ENCODE measurements at regions not wholly inside any gene's neighbourhood (a gene's known extent, or its start where the extent isn't known, plus 50 kb on each side); places are given as distances from the start of the nearest gene placed in this dataset.

DNA sequence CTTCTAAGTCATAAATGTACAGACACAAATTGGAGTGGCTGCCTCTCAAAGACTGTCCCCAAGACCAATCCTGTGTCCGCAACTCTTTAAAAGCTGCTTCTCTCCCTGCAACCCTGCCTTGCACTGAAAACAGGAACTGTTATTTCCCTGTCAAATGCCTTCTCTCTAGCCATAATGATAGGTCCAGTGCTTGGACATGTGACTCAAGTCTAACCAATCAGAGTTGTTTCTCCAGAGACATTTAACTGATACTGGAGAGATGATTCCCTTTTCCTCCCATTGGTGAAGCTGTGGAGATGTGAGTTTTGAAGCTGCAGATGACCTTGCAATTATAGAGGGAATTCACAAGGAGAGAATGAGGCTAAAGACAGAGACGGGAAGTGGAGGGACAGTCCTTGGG, 253.3 kb upstream of the CDH5 start:
- Histone ChIP-seq H3K4me1 (ENCODE audit: control insufficient read depth, insufficient read depth, low read length) (no peaks in the 10 kb centered on the region), H3K27ac (ENCODE audit: low read depth, low read length) (no peak overlapping the region), H3K27me3 (ENCODE audit: control insufficient read depth, insufficient read depth, low read length) (no peaks in the 10 kb centered on the region), H3K9me3 (ENCODE audit: control insufficient read depth, insufficient read depth, low read length) (no peaks in the 10 kb centered on the region), H3K36me3 (ENCODE audit: control insufficient read depth, insufficient read depth, low read length) (no peaks in the 10 kb centered on the region), H3K4me3 (ENCODE audit: low read depth, low read length) (no peak overlapping the region)
- WGBS (ENCODE audit: insufficient coverage), result 85% methylated on average over 2 of the region's 2 CpGs
- DNase-seq (ENCODE audit: low read depth in 4 of 6, low spot score in 6 of 6), result no peak

DNA sequence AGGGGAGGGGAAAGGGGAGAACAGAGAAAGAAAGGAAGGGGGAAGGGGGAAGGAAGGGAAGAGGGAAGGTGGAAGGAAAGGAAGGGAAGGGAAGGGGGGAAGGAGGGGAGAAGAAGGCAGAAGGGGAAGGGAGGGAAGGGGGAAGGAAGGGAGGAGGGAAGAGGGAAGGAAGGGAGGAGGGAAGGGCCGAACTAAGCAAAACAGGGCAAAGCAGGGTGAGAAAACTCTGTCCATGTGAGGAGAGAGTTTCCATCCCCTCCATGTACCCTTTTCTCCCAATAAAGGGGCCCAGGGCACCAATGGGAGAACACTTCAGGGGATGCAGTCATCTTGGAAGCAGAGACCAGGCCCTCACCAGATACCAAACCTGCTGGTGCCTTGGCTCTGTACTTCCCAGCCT, 256.8 kb upstream of the CDH5 start:
- H3K4me1 ChIP-seq (ENCODE audit: control insufficient read depth, insufficient read depth, low read length), result no peaks in the 10 kb centered on the region
- WGBS (ENCODE audit: insufficient coverage), result no CpG with 5 or more reads among the region's 1 CpG
- no peaks in the 10 kb centered on the region for H3K9me3 ChIP-seq (ENCODE audit: control insufficient read depth, insufficient read depth, low read length)
- no peak for DNase-seq (ENCODE audit: low read depth in 4 of 6, low spot score in 6 of 6)
- H3K4me3 ChIP-seq (ENCODE audit: low read depth, low read length), result no peak overlapping the region
- H3K27ac ChIP-seq (ENCODE audit: low read depth, low read length), result no peak overlapping the region
- no peaks in the 10 kb centered on the region for H3K27me3 ChIP-seq (ENCODE audit: control insufficient read depth, insufficient read depth, low read length)
- no peaks in the 10 kb centered on the region for H3K36me3 ChIP-seq (ENCODE audit: control insufficient read depth, insufficient read depth, low read length)

DNA sequence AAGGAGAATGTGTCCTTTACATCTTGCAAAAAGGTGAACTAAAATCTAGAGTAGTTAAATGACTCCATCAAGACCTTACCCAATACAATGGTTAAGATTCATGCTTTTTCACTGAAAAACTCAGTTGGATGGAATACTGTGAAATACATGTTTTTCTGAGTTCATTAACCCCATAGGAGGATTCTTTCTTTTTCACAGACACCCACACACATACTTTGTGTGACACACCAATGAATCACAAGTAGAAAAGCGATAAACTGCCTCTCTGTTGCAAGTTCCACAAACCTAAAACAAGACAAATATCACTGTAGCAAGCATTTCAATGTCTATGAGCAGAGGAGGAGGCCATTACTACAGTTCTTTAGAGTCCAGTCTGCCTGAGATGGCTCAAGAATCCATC, 258.8 kb upstream of the CDH5 start:
- H3K27ac ChIP-seq (ENCODE audit: low read depth, low read length), result no peak overlapping the region
- no peaks in the 10 kb centered on the region for H3K36me3 ChIP-seq (ENCODE audit: control insufficient read depth, insufficient read depth, low read length)
- H3K9me3 ChIP-seq (ENCODE audit: control insufficient read depth, insufficient read depth, low read length), result no peaks in the 10 kb centered on the region
- no peak overlapping the region for H3K4me3 ChIP-seq (ENCODE audit: low read depth, low read length)
- WGBS (ENCODE audit: insufficient coverage), result no CpG with 5 or more reads among the region's 1 CpG
- no peaks in the 10 kb centered on the region for H3K4me1 ChIP-seq (ENCODE audit: control insufficient read depth, insufficient read depth, low read length)
- no peak for DNase-seq (ENCODE audit: low read depth in 4 of 6, low spot score in 6 of 6)
- H3K27me3 ChIP-seq (ENCODE audit: control insufficient read depth, insufficient read depth, low read length), result no peaks in the 10 kb centered on the region

DNA sequence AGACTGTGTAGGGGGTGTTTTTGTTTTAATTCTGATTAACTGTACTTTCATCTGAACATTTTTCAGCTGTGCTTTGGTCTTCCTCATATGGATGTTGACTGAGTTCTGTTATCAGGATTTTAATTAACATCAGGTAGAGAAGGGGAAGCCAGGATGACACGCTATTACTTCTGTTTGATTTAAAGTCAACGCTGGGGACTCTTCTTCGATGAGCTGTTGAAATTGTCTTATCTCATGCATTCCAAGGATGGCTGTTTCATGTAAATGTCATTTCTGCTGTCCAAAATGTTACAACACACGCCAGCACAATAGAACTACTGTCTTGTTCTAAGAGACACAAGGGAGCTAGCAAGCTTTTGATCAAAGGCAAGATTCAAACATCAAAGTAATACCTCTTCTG, 263.3 kb upstream of the CDH5 start:
- no peaks in the 10 kb centered on the region for H3K36me3 ChIP-seq (ENCODE audit: control insufficient read depth, insufficient read depth, low read length)
- DNase-seq (ENCODE audit: low read depth in 4 of 6, low spot score in 6 of 6), result peak in 1 of 6 donors; percentile 56
- 83% methylated on average over 1 of the region's 4 CpGs for WGBS (ENCODE audit: insufficient coverage)
- no peaks in the 10 kb centered on the region for H3K9me3 ChIP-seq (ENCODE audit: control insufficient read depth, insufficient read depth, low read length)
- H3K27me3 ChIP-seq (ENCODE audit: control insufficient read depth, insufficient read depth, low read length), result no peaks in the 10 kb centered on the region
- H3K27ac ChIP-seq (ENCODE audit: low read depth, low read length), result no peak overlapping the region
- no peak overlapping the region for H3K4me3 ChIP-seq (ENCODE audit: low read depth, low read length)
- H3K4me1 ChIP-seq (ENCODE audit: control insufficient read depth, insufficient read depth, low read length), result no peaks in the 10 kb centered on the region

DNA sequence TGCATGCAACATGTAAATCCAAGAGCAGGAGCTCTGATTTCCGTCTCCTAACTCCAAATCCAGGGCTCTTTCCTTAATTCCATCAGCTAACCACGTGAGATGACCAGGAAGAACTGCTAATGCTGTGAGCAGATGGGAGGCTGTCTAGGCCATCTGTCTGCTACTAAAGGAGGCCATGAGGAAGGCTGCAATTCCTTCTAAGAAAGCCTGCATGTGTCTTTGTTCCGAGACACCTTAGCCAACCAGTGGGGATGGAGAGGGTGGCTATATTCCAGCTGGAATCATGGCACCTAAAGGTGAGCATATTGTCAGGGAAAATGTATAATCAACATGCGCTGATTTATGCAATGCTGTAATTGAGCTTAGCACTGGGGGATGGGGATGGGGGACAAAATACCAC, 267.2 kb upstream of the CDH5 start:
- H3K27me3 ChIP-seq (ENCODE audit: control insufficient read depth, insufficient read depth, low read length), result no peaks in the 10 kb centered on the region
- H3K9me3 ChIP-seq (ENCODE audit: control insufficient read depth, insufficient read depth, low read length), result no peaks in the 10 kb centered on the region
- 84% methylated on average over 2 of the region's 4 CpGs for WGBS (ENCODE audit: insufficient coverage)
- H3K4me1 ChIP-seq (ENCODE audit: control insufficient read depth, insufficient read depth, low read length), result no peaks in the 10 kb centered on the region
- peak in 1 of 6 donors; percentile 56 for DNase-seq (ENCODE audit: low read depth in 4 of 6, low spot score in 6 of 6)
- H3K27ac ChIP-seq (ENCODE audit: low read depth, low read length), result no peak overlapping the region
- no peaks in the 10 kb centered on the region for H3K36me3 ChIP-seq (ENCODE audit: control insufficient read depth, insufficient read depth, low read length)
- no peak overlapping the region for H3K4me3 ChIP-seq (ENCODE audit: low read depth, low read length)

DNA sequence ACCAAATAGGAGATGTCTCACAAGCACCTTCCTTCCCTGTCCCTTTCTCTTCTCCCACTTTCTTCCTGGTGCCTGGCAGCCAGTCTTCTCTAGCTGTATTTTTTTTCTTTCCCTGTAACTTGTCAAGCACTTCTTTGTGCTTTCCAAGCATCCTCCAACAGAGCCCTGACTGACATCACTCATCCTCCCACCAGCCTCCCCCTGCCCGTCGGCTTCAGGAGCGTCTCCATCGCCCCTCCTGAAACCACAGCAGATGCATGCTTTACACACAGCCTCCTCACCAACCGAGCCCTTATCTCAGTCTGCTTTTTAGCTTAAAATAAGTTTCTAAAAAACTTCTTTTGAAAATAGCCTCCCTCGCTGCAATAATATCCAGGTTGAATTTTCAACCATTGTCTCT, 268.7 kb upstream of the CDH5 start:
- WGBS (ENCODE audit: insufficient coverage), result 50% methylated on average over 5 of the region's 6 CpGs
- H3K9me3 ChIP-seq (ENCODE audit: control insufficient read depth, insufficient read depth, low read length), result no peaks in the 10 kb centered on the region
- H3K4me1 ChIP-seq (ENCODE audit: control insufficient read depth, insufficient read depth, low read length), result no peaks in the 10 kb centered on the region
- H3K36me3 ChIP-seq (ENCODE audit: control insufficient read depth, insufficient read depth, low read length), result no peaks in the 10 kb centered on the region
- H3K4me3 ChIP-seq (ENCODE audit: low read depth, low read length), result no peak overlapping the region
- H3K27me3 ChIP-seq (ENCODE audit: control insufficient read depth, insufficient read depth, low read length), result no peaks in the 10 kb centered on the region
- no peak for DNase-seq (ENCODE audit: low read depth in 4 of 6, low spot score in 6 of 6)
- H3K27ac ChIP-seq (ENCODE audit: low read depth, low read length), result no peak overlapping the region

DNA sequence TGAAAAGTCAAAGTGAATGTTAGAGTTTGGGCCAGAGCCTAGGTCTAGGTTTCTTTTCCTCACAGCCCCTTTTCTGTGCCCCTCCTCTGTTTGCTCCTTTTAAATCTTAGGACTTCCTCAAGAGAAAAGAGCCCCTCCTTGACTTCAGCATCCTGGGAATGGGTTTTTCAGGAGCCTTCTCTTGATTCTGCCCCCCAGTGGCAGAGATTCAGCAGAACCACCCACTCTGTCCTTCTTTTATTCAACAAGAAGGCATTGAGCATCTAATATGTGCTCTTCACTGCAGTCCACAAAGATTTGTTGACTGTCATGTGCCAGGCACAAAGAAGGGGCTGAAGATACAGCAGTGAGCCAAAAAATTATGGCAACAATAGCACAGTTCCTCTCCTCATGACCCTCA, 270.8 kb upstream of the CDH5 start:
- Histone ChIP-seq H3K27ac (ENCODE audit: low read depth, low read length) (no peak overlapping the region), H3K4me3 (ENCODE audit: low read depth, low read length) (no peak overlapping the region), H3K27me3 (ENCODE audit: control insufficient read depth, insufficient read depth, low read length) (no peaks in the 10 kb centered on the region), H3K36me3 (ENCODE audit: control insufficient read depth, insufficient read depth, low read length) (no peaks in the 10 kb centered on the region), H3K9me3 (ENCODE audit: control insufficient read depth, insufficient read depth, low read length) (no peaks in the 10 kb centered on the region), H3K4me1 (ENCODE audit: control insufficient read depth, insufficient read depth, low read length) (no peaks in the 10 kb centered on the region)
- no peak for DNase-seq (ENCODE audit: low read depth in 4 of 6, low spot score in 6 of 6)

DNA sequence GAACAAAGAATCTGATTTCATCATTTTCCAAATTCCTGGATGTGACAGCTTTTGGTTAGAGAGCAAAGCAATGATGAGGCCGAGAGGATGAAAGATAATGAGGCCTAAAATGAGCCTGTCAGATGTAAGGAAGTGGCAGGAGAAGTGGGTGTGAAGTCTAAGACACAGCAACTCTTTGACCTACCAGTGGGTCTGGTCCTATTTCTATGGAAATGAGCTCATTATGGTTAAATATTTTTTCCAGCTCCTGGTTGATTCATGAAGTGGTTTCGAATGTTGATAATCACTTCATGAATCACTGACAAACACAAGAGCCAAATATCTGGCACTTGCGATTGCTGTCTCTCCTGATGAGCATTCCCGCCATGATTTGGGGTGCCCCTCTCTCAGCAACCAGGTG, 273.3 kb upstream of the CDH5 start:
- no peaks in the 10 kb centered on the region for H3K9me3 ChIP-seq (ENCODE audit: control insufficient read depth, insufficient read depth, low read length)
- H3K4me3 ChIP-seq (ENCODE audit: low read depth, low read length), result no peak overlapping the region
- no peak for DNase-seq (ENCODE audit: low read depth in 4 of 6, low spot score in 6 of 6)
- H3K27me3 ChIP-seq (ENCODE audit: control insufficient read depth, insufficient read depth, low read length), result no peaks in the 10 kb centered on the region
- no peak overlapping the region for H3K27ac ChIP-seq (ENCODE audit: low read depth, low read length)
- 100% methylated on average over 1 of the region's 4 CpGs for WGBS (ENCODE audit: insufficient coverage)
- H3K36me3 ChIP-seq (ENCODE audit: control insufficient read depth, insufficient read depth, low read length), result no peaks in the 10 kb centered on the region
- no peaks in the 10 kb centered on the region for H3K4me1 ChIP-seq (ENCODE audit: control insufficient read depth, insufficient read depth, low read length)

DNA sequence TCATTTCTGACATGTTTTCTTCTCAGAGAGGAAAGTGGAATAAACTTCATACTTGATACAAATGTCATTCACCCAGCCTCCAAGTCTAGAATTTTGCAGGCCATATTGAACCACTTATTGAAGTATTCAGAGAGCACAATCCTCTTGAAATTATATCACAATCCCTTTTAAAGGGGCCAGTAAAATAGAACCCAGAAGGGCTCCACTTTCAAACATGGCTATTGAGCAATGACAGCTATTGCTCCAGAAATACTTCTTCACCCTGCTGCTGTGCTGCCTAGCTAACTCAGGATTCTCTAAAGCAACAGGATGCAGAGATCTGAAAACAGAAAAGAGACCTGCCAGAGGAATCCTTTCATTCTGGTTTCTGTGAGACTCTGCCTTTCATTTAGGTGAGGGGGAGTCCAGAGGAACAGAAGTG, 275.0 kb upstream of the CDH5 start:
- H3K4me1 ChIP-seq (ENCODE audit: control insufficient read depth, insufficient read depth, low read length), result no peaks in the 10 kb centered on the region
- no peaks in the 10 kb centered on the region for H3K27me3 ChIP-seq (ENCODE audit: control insufficient read depth, insufficient read depth, low read length)
- peak in 1 of 6 donors; percentile 30 for DNase-seq (ENCODE audit: low read depth in 4 of 6, low spot score in 6 of 6)
- no peak overlapping the region for H3K27ac ChIP-seq (ENCODE audit: low read depth, low read length)
- H3K4me3 ChIP-seq (ENCODE audit: low read depth, low read length), result no peak overlapping the region
- no peaks in the 10 kb centered on the region for H3K9me3 ChIP-seq (ENCODE audit: control insufficient read depth, insufficient read depth, low read length)
- H3K36me3 ChIP-seq (ENCODE audit: control insufficient read depth, insufficient read depth, low read length), result no peaks in the 10 kb centered on the region

DNA sequence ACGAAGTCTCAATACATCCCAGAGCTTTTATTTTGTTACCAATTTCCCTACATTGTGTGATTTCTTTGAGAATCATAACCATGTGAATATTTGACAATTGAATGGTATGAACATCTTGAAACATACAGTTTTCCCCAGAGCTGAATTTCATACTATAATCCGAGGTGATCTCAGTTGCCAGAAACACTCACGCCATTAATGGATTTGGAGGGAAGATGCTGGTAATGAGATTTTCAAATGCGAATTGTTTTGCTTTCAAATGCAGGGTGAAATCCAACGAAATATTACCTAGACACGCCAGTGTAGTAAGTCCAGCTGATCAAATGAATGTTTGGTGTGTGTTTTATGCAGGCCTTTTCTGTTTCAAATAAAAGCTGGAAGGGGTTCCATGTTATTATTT, 277.8 kb upstream of the CDH5 start:
- Histone ChIP-seq H3K4me1 (ENCODE audit: control insufficient read depth, insufficient read depth, low read length) (no peaks in the 10 kb centered on the region), H3K36me3 (ENCODE audit: control insufficient read depth, insufficient read depth, low read length) (no peaks in the 10 kb centered on the region), H3K27me3 (ENCODE audit: control insufficient read depth, insufficient read depth, low read length) (no peaks in the 10 kb centered on the region), H3K4me3 (ENCODE audit: low read depth, low read length) (no peak overlapping the region), H3K27ac (ENCODE audit: low read depth, low read length) (no peak overlapping the region), H3K9me3 (ENCODE audit: control insufficient read depth, insufficient read depth, low read length) (no peaks in the 10 kb centered on the region)
- DNase-seq (ENCODE audit: low read depth in 4 of 6, low spot score in 6 of 6), result no peak
- 100% methylated on average over 4 of the region's 6 CpGs for WGBS (ENCODE audit: insufficient coverage)

DNA sequence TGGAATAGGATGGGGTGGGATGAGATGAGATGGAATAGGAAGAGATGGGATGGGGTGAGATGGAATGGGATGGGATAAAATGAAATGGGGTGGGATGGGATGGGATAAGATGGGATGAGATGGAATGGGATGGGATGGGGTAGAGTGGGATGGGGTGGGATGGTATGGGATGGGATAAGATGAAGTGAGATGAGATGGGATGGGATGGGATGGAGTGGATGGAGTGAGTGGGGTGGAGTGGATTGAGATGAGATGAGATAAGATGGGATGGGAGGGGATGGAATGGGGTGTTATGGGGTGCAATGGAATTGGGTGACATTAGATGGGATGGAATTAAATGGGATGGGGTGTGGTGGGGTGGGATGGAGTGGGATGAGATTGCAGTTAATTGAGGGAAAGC, 279.2 kb upstream of the CDH5 start:
- Histone ChIP-seq H3K27ac (ENCODE audit: low read depth, low read length) (no peak overlapping the region), H3K9me3 (ENCODE audit: control insufficient read depth, insufficient read depth, low read length) (no peaks in the 10 kb centered on the region), H3K27me3 (ENCODE audit: control insufficient read depth, insufficient read depth, low read length) (no peaks in the 10 kb centered on the region), H3K4me3 (ENCODE audit: low read depth, low read length) (no peak overlapping the region), H3K36me3 (ENCODE audit: control insufficient read depth, insufficient read depth, low read length) (no peaks in the 10 kb centered on the region), H3K4me1 (ENCODE audit: control insufficient read depth, insufficient read depth, low read length) (no peaks in the 10 kb centered on the region)
- no peak for DNase-seq (ENCODE audit: low read depth in 4 of 6, low spot score in 6 of 6)
